NCI-H82 (cell line): ENCODE measurements at regions not wholly inside any gene's neighbourhood (a gene's known extent, or its start where the extent isn't known, plus 50 kb on each side); places are given as distances from the start of the nearest gene placed in this dataset.

Source experiments
- DNase-seq: peaks from one replicate; lab custom pipeline; 2025; lab: John Stamatoyannopoulos, UW

DNA sequence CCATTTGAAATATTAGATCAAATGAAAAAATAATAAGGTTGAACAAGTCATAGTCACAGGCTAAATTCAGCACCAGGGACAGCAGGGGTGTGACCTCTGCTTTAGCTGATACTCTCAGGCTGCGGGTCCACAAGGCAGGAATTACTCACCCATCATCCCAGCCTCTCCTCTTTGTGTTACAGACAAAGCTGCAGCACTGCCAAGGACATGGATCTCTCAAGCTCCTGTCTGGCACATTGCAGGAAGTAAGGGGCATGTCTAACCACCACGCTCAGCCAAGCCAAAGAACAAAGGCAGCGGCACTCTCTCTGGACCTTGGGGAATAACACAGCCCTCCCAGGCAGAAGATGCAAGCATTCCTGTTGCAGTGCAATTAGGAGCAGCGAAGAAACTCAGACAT, 783.8 kb downstream of the VRK1 start:
- DNase-seq = no peak

DNA sequence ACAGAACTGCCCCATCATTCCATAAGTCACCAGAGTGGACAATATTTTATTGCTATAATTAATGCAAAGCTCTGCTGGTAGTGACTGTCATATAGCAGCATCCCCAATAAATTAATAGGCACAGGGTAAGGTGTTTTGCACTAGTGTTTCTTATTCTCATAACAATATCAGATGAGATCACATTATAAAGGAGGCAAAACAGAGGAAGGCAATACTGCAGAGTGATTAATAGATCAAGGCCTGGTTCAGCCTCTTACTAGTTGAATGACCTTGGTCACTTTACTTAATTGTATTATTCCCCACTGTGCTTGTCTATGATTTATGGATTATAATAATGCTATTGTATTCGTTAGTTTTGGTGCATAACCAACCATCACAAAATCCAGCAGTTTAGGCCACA, 784.8 kb downstream of the VRK1 start:
- DNase-seq = no peak

DNA sequence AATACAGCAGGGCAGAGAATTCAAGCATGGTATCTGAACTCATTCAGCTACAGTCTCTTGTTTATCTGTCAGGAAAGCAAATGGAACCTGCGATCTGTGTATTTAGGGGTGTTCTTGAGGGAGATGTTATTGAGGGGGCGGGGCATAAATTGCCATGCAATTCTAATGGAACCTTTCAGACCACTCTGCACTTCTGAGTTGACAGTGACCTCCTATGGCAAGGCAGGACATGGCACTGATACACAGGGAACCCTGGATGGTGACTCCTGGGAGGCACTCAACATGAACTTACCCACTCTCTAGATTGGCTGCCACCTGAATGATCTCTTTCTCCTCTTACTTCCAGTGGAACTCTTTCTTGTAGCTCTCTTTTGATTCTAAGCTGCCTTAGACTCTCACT, 787.3 kb downstream of the VRK1 start:
- peak; percentile 8 for DNase-seq

DNA sequence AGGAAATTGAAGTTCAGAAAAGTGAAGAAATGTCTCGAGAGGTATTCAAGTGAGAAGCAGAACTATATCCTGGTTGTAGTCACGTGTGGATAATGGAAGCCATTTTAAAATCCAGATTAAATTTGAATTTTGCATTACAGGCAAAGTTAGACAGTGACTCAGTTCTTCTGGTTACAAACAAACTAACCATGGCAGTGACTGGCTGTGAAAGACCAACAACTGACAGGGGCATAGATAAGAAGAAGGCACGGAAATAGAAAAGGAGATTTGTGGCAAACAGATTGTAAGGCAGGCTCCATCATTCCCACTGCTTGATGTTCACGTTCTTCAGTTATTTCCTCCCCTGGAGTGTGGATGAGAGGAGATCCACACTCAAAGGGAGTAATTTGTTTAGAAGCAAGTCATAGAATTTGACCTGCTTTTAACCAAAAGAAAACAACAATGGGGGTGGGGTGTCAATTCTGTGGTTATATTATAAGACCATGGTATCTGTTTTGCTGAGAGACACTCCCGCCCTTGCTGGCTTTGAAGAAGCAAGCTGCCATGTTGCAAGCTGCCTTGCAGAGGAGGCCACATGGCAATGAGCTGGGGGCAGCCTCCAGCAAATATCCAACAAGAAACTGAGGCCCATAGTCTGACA, 795.3 kb downstream of the VRK1 start:
- DNase-seq = no peak

DNA sequence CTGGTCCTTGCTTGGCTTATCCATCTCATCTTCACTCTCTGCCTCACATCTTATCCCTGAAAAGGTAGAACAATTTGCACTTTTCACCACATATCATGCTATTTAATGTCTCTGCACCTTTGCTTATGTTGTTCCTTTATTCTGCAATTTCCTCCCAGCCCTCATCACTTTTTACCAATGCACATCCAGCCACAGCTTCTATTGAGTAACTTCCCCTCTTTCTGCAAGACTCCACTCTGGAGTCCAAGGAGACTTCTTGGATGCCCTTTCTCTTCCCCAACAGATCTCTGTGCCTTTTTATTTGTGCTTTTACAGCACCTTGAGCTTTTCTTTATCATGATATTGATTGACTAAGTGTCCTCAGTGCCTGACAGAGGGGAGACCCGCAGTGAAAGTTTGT, 797.1 kb downstream of the VRK1 start:
- no peak for DNase-seq

DNA sequence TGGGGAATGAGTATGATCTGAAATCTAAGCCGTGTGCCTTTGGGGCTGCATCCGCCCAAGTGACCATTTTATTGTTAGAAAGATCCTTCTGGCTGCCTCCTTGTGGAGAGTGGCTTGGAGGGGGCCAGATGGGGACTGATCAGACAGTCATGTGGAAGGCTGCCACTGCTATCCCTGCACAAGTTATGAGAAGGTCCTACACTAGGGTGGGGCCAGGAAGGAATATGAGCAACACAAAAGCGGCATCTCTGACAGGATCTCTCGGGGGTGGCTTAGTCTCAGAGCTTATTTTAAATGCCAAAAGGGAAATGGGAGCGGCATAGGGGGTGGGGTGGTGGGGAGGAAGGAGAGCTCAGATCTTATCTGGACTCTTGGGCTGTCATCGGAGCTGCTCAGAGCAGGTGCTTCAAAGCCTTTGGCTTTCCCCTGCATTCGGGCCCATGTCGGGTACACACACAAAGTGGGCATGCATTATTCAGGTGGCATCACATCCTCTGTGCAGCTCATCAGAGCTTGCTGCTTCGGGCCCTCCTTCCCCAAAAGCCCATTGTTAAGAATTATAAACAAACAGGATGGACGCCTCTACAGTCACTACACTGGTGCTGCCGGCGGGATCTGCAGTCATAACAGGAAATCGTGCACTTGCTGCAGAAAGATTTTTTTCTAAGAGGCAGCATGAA, 805.4 kb downstream of the VRK1 start:
- no peak for DNase-seq

DNA sequence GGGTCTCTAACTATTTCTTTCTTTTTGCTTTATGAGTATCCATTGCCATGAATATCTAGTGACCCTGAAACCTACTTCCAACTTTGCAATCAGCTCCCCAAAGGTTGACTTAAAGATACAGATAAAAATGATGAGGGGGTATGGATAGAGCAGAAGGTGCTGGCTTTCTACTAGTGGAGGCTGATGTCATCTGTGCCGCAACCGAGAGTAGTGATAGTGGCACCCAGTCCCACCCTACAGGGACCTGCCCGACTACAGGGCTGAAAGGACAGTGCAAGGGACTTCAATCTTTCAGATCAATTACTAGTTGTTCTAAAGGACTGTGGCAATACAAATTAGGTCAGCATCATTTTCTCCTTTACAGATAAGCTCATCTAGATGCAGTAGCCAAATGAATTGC, 806.0 kb downstream of the VRK1 start:
- DNase-seq = no peak

DNA sequence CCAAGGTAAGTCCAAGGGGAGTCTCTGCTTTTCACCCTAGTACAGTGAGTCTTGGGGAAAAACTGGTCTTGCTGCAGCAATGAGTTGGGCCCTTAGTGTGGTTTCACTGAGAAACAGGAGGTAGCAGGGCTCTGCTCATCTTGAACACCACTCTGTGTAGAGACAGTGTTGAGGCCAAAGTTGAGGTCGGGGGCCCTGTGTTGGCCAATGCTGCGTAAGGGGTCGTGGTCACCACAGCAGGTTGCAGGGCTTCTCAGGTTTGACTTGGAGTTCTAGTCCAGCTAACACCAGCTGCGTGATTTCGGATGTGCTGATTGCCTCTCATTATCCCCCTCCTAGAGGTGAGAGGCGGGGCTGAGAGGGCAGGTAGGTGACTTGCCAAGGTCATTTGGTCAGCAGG, 807.5 kb downstream of the VRK1 start:
- no peak for DNase-seq

DNA sequence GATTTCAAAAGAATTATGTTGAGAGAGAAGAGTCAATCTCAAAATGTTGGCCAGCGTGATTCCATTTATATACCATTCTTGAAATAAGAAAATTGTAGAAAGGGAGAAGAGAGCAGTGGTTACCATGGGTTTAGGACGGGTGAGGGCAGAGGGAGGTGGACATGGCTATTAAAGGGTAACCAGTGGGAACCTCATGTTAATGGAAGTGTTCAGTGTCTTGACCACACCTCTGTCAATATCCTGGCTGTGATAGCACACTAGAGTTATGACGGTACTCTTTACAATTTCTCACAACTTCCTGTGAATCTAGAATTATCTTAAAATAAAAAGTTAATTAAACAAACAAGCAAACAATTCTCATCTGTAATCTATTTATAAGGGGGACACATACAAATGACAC, 821.2 kb downstream of the VRK1 start:
- DNase-seq = no peak

DNA sequence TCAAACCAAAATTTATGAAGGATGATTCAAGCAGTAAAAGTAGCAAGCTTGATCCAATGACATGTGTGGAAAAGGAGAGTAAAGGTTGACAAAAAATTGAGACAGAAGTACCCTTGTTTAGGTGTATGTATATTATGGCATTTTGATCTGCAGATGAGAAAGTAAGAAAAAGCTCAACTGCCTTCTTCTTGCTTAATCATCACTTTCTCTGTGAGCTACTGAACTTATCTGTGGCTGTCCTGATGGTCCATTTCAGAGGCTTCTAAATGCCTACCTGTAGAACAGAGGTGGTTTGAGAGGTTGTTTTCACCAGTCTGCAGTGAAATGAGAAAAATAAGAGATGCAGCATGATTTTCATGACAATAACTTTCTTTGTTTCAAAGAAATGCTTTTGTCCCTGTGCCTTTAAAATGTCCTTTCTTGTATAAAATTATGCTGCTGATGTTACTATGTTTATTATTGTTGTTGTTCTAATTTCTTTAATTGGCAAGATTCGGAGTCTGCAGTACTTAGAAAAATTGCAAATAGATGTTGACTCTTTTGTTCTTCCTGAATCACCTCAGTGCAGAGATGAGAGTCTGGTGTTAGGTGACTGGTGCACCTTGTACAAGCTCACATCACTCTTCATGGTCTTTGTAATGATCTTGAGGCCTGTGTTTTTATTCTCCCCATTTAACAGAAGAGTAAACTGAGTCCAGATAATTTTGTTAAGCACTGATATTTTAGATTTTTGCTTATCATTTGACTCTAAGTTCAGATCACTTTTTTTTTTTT, 821.9 kb downstream of the VRK1 start:
- no peak for DNase-seq

DNA sequence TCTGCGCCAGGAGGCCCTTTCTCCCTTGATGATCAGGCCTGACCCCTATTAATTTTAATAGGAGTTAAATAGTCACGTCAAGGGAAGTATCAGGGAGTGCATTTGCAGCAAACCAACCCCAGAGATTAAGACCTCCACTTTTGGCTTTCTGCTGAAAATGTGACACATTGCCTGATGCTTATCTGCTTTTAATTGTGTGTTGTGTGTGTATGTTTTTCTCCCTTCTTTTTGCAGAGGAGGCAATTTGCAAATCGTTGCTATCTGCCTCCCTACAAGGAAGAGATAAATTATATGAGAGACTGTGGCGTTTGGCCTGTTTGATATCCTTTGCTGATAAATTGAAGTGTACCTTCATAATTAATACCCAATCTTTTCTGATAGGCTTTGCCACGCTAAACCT, 822.9 kb downstream of the VRK1 start:
- no peak for DNase-seq

DNA sequence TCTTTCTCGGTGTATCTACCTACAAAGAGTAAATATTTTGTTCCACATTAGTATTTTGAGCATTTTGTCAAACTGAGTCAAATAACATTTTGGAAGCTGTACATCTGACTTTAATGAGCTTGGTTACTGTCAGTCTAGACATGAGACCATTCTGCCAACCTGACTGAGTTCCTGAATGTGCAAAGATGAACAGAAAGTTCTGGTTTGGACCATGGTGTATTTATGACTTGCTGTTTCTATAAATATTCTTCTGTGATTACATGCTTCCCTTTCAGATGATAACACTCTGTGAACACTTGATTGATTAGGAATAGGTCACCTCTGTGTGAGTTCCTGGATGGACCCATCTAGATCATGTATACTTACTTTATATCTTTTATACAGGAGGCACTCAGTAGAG, 827.8 kb downstream of the VRK1 start:
- no peak for DNase-seq

DNA sequence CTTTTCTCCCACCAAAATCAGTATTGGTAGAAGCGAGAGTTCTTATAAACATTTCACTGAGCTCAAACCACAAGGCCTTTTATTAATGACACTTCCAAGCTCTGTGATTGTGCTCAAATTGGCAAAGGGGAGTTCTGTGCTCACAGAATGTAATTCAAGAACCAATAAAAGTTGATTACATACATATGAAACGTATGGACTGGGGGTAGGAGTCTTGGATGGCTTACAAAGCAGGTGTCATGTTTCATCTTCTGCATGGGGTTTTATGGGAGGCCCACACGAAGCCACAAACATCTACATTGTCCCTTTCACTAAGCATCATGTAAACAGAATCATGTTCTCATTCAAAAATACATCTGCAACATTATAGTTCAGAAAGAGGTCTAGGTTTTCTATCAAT, 828.3 kb downstream of the VRK1 start:
- DNase-seq = no peak

DNA sequence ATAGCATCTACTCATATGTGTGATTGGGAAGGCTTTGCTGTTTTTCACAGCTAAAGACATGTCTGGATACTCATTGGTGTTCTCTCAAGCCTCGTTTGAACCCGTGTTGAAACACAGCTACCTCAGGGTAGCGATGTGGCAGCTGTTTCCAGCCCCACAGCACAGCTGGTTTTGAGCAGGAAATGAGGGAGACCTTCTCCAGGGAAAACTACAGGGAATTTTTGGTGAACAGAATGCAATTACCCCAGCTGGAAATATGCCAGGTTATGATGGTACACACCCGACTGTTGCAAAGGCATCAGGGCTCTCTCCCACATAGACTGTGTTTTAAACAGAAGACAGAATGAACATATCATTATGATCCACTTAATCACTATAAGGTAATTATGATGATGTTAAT, 828.9 kb downstream of the VRK1 start:
- no peak for DNase-seq

DNA sequence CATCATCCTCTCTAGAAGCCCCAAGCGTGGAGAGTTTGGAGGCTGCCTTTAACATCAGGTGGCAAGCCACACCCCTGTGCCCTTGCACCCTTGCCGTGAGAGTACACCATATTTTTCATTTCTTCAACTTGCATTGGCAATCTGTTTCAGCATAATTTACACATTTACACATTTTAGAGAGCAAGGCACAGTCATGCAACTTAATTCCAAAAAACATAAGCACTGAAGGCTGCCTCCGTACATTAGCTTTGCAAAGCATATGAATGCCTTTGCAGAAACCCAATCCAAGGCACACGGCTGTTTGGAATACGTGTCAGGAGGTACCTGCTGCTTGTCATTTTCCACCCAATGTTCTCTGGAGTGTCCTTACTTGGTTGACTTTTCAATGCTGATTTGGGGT, 833.1 kb downstream of the VRK1 start:
- no peak for DNase-seq

DNA sequence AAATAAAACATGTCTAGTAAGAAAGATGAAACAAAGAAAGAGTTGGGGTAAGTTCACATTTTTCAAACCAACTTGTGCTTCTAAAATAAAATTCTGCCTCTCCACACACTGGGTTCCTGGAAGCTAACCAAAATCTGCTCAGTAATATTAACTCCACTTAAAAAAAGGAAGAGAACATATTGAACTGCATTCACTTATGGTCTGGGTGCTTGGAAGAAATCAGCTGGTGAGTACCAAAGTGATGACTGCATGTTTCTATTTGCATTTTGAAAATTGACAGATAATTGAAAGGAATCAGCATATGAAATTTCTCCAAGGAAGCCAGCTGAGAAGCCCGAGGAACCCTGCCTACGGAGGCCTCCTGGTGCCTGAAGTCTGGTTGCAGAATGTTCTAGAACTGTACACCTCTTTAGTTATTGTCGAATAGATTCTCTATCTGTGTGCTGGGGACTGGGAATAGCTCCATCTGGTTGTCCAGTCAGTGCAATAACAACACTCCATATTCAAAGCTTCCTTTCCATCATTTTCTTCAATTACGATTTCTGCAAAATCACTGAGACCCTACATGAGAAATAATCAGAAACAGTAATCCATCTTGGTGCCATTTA, 836.1 kb downstream of the VRK1 start:
- DNase-seq = no peak

DNA sequence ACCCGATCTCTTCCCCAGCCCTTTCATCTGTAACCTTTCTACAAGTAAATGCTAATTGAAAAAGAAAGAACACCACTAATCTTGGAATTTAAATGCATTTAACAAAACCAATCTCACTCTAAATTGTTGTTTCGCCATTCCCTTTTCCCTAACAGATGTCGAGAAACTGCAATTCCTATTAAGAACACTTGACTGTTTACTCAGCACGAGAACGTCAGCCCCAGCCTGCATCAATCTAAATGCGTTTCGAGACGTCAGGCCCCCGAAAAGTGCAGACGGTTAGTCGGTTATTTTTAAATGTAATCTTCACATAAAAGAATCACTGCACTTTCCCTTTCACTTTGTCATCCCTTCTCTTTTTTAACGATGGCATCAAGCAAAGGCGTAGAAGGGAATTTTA, 837.6 kb downstream of the VRK1 start:
- DNase-seq = no peak

DNA sequence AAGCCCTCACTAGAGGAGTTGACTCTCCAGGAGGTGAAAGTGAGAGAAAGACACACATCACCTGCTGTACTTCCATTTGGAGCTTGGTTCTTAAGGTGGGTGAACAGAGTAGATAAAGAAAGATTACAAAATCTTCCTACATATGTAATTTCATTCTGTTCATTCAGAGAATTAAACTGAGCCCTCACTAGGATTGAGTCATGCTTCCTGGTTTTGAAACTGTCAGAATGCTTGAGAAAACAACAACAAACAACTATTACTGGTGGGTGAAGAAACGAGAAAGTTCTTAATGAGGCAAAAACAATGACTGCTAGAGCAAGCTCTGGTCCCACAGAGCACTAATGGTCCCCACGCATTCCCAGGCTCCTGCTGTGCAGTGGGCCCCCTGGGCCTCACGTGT, 841.7 kb downstream of the VRK1 start:
- no peak for DNase-seq

DNA sequence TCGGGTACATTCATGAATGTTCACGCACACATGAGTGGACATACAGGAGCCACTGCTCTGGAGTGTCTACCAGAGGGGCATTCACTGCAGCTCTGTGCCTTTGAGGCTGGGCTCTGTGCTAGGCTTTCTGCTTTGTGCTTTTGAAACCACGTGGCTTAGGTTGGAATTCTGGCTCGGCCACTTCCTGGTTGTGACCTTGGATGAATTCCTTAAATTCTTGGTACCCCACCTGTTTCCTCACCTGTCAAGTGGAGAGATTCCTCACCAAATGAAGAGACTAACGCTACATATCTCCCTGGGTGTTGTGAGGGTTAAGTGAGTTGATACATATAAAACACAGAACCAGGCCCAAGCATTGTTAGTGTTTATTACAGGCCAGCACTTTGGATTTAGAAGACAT, 842.8 kb downstream of the VRK1 start:
- DNase-seq = no peak

DNA sequence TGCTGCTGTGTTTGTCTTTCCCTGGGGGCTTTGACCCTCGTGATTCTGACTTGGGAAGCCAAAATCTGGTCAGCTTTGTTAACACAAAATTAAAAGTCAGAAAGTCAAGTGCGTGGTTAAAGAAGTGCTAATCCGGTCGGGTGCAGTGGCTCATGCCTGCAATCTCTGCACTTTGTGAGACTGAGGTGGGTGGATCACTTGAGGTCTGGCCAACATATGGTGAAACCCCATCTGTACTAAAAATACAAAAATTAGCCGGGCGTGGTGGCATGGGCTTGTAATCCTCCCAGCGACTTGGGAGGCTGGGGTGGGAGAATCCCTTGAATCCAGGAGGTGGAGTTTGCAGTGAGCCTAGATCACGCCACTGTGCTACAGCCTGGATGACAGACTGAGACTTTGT, 844.6 kb downstream of the VRK1 start:
- peak; percentile 87 for DNase-seq

DNA sequence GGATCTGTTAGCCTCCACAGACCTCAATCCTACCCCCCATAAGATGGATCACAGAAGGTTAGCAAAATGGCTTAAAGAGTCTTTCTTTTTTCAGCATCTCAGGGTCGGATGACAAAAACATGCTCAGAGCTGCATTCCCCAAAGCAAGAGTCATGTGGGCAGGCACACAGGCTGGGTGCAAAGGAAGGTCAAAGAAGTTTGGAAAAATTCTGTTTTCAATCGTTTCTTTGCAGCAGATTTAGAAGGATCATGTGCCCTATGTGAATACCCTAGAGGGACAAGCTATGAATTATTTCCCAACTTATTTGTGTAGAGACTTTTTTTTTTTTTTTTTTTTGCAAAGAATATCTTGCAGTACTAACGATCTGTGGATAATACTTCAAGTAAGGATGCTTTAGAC, 845.4 kb downstream of the VRK1 start:
- no peak for DNase-seq

DNA sequence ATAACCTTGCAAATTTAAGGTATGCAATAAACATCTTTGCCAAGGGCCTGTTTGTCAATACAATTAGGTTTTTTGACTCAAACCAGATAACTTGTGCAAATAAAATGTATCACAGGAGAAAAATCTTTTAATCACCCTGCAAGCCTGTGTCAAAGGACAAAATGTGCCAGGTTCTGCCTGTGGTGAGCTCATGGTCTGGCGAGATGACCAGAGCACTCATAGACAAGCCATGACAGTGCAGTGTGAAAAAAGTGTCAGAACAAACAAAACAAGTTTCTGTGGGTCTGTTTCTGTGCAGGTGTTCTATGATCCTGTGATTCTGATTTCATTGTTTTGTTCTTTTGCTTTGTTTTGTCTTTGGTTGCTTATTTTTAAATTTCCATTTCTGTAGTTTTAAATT, 847.2 kb downstream of the VRK1 start:
- no peak for DNase-seq

DNA sequence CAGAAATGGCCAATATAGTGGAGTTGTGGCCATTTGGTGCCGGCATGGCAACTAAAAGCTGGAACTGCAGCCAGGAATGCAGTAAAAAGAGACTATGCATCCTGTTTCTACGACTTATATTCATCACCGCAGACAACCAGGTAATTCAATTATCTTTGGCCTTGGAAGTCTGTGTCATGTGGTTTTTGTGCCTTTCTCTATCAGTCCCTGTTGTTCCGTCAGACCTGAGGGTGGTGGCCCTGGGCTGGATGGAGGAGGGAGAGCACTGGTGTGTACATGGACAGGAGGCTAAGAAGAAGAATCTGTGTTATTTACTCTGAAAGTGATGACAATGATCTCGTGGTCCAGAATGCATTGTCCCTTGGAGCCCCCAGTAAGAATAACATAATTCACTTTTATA, 852.6 kb downstream of the VRK1 start:
- DNase-seq = no peak
